ENCODE measurements at regions not wholly inside any gene's neighbourhood (a gene's known extent, or its start where the extent isn't known, plus 50 kb on each side); places are given as distances from the start of the nearest gene placed in this dataset.

GRCh38 chr2:221929259-221929658 lies 357.2 kb upstream of the EPHA4 start:
- no peak for TF ChIP-seq CTCF (IDR thresholded peaks at IDR 0.05; ENCODE audit: low read depth, low read length)
- no peak for TF ChIP-seq POLR2A (IDR thresholded peaks at IDR 0.05; ENCODE audit: extremely low read depth, insufficient read length)
